ENCODE measurements at regions not wholly inside any gene's neighbourhood (a gene's known extent, or its start where the extent isn't known, plus 50 kb on each side); places are given as distances from the start of the nearest gene placed in this dataset.
"Not testable (repeated sequence)": the region's sequence is repeated elsewhere in the genome, so short reads cannot be mapped to it uniquely, and the experiment has no call there.

GRCh38 chr4:189807031-189807430 is 133.6 kb upstream of the FRG1 start:
- DNase-seq (ENCODE audit: low read depth in 2 of 2): no peak

GRCh38 chr4:189809241-189809735 is 131.4 kb upstream of the FRG1 start:
- DNase-seq (ENCODE audit: low read depth in 2 of 2): no peak

GRCh38 chr4:189809839-189810238 is 130.8 kb upstream of the FRG1 start:
- no peak for DNase-seq (ENCODE audit: low read depth in 2 of 2)

- not testable (repeated sequence) for DNase-seq (ENCODE audit: low read depth in 2 of 2)
These were observed 130.1 kb upstream of the FRG1 start for GRCh38 chr4:189810318-189811181.

- no peak for DNase-seq (ENCODE audit: low read depth in 2 of 2)
These were observed 125.1 kb upstream of the FRG1 start for GRCh38 chr4:189815404-189816192.

GRCh38 chr4:189822326-189822725 is 118.3 kb upstream of the FRG1 start:
- DNase-seq (ENCODE audit: low read depth in 2 of 2): no peak

- DNase-seq (ENCODE audit: low read depth in 2 of 2): no peak
These were observed 117.1 kb upstream of the FRG1 start for GRCh38 chr4:189823591-189823990.

- DNase-seq (ENCODE audit: low read depth in 2 of 2): no peak
These were observed 115.2 kb upstream of the FRG1 start for GRCh38 chr4:189825466-189825865.

- no peak for DNase-seq (ENCODE audit: low read depth in 2 of 2)
These were observed 114.0 kb upstream of the FRG1 start for GRCh38 chr4:189826657-189827056.

- DNase-seq (ENCODE audit: low read depth in 2 of 2): no peak
These were observed 112.5 kb upstream of the FRG1 start for GRCh38 chr4:189828081-189828697.

- no peak for DNase-seq (ENCODE audit: low read depth in 2 of 2)
These were observed 108.1 kb upstream of the FRG1 start for GRCh38 chr4:189832528-189832927.

- DNase-seq (ENCODE audit: low read depth in 2 of 2): no peak
These were observed 106.1 kb upstream of the FRG1 start for GRCh38 chr4:189834616-189835015.

GRCh38 chr4:189835505-189835904 is 105.2 kb upstream of the FRG1 start:
- DNase-seq (ENCODE audit: low read depth in 2 of 2): no peak

- no peak for DNase-seq (ENCODE audit: low read depth in 2 of 2)
These were observed 103.2 kb upstream of the FRG1 start for GRCh38 chr4:189837471-189837870.

GRCh38 chr4:189838821-189839497 is 101.7 kb upstream of the FRG1 start:
- DNase-seq (ENCODE audit: low read depth in 2 of 2): no peak

GRCh38 chr4:189840356-189840755 is 100.3 kb upstream of the FRG1 start:
- no peak for DNase-seq (ENCODE audit: low read depth in 2 of 2)

GRCh38 chr4:189843413-189844009 is 97.2 kb upstream of the FRG1 start:
- DNase-seq (ENCODE audit: low read depth in 2 of 2): no peak

GRCh38 chr4:189845145-189845846 is 95.4 kb upstream of the FRG1 start:
- DNase-seq (ENCODE audit: low read depth in 2 of 2): no peak

GRCh38 chr4:189846094-189846493 is 94.6 kb upstream of the FRG1 start:
- DNase-seq (ENCODE audit: low read depth in 2 of 2): not testable (repeated sequence)

GRCh38 chr4:189846608-189847007 is 94.1 kb upstream of the FRG1 start:
- DNase-seq (ENCODE audit: low read depth in 2 of 2): not testable (repeated sequence)

Measured in lung microvascular endothelial cell (primary cell).